ENCODE measurements at regions not wholly inside any gene's neighbourhood (a gene's known extent, or its start where the extent isn't known, plus 50 kb on each side); places are given as distances from the start of the nearest gene placed in this dataset.

- Histone ChIP-seq H3K4me3 (ENCODE audit: low read length in 2 of 2) (peak overlapping the region in 1 of 2 donors; percentile 42), H3K27ac (ENCODE audit: low read depth, low read length) (no peak overlapping the region), H3K4me1 (ENCODE audit: insufficient read depth, low read length) (peaks cover 4% of the 10 kb centered on the region), H3K9me3 (ENCODE audit: control insufficient read depth in 1 of 2, low read length in 2 of 2) (no peaks in the 10 kb centered on the region), H3K36me3 (ENCODE audit: insufficient read depth, low read length) (no peaks in the 10 kb centered on the region), H3K27me3 (ENCODE audit: insufficient read depth, low read length) (no peaks in the 10 kb centered on the region)
- Mint-ChIP-seq H3K4me1 (peaks cover 3 to 9% (median 6%) of the 10 kb centered on the region in 4 donors), H3K9me3 (peaks cover 0 to 2% (median 0%) of the 10 kb centered on the region in 8 donors), H3K36me3 (no peaks in the 10 kb centered on the region), H3K4me3 (peak overlapping the region; percentile 27 to 73 (median 62)), H3K27ac (peak overlapping the region in 1 of 7 donors; percentile 70), H3K27me3 (peaks cover 0 to 2% of the 10 kb centered on the region in 2 donors)
- POLR2A ChIA-PET (ENCODE audit: partially characterized antibody): interaction anchor here (1.0 kb wide), 1 partner anchor 100 kb away, joined by 8 read pairs; no protein-coding TSS in a partner anchor
- CTCF ChIA-PET (ENCODE audit: partially characterized antibody): interaction anchor here (0.9 to 2.4 kb wide), 5 partner anchors 12 to 192 kb away, joined by 4 to 13 read pairs (median 6); no protein-coding TSS in a partner anchor
- DNase-seq: peak in 4 of 5 donors; percentile 21 to 44 (median 27)
- intact Hi-C loops (cut with micrococcal nuclease): loop anchor here (2.0 to 5.0 kb wide), 3 partner anchors 100 to 559 kb away; partner anchors contain the start of gene WAC
Observed at GRCh38 chr10:28432210-28432676, 100.7 kb upstream of the WAC start.

- peaks cover 4% of the 10 kb centered on the region for H3K4me1 ChIP-seq (ENCODE audit: insufficient read depth, low read length)
- H3K4me3 ChIP-seq (ENCODE audit: low read length in 2 of 2): no peak overlapping the region
- Mint-ChIP-seq H3K36me3 (no peaks in the 10 kb centered on the region), H3K9me3 (peaks cover 0 to 2% (median 0%) of the 10 kb centered on the region in 8 donors), H3K4me3 (no peak overlapping the region), H3K27ac (no peak overlapping the region), H3K4me1 (peaks cover 3 to 9% (median 6%) of the 10 kb centered on the region in 4 donors), H3K27me3 (peaks cover 0 to 6% of the 10 kb centered on the region in 2 donors)
- intact Hi-C loops (cut with micrococcal nuclease): loop anchor here (5.0 kb wide), 2 partner anchors 98 to 188 kb away; partner anchors contain the start of gene WAC
- ChIA-PET CTCF (ENCODE audit: partially characterized antibody) (no interaction called here), POLR2A (ENCODE audit: partially characterized antibody) (no interaction called here)
- DNase-seq: no peak
- H3K36me3 ChIP-seq (ENCODE audit: insufficient read depth, low read length): no peaks in the 10 kb centered on the region
- no peak overlapping the region for H3K27ac ChIP-seq (ENCODE audit: low read depth, low read length)
- H3K27me3 ChIP-seq (ENCODE audit: insufficient read depth, low read length): no peaks in the 10 kb centered on the region
- H3K9me3 ChIP-seq (ENCODE audit: control insufficient read depth in 1 of 2, low read length in 2 of 2): no peaks in the 10 kb centered on the region
Observed at GRCh38 chr10:28434063-28434462, 98.9 kb upstream of the WAC start.

- no peak for DNase-seq
- Histone ChIP-seq H3K4me3 (ENCODE audit: low read length in 2 of 2) (no peak overlapping the region), H3K4me1 (ENCODE audit: insufficient read depth, low read length) (no peaks in the 10 kb centered on the region), H3K9me3 (ENCODE audit: control insufficient read depth in 1 of 2, low read length in 2 of 2) (no peaks in the 10 kb centered on the region), H3K36me3 (ENCODE audit: insufficient read depth, low read length) (no peaks in the 10 kb centered on the region), H3K27me3 (ENCODE audit: insufficient read depth, low read length) (no peaks in the 10 kb centered on the region), H3K27ac (ENCODE audit: low read depth, low read length) (no peak overlapping the region)
- Mint-ChIP-seq H3K4me1 (no peaks in the 10 kb centered on the region), H3K27ac (no peak overlapping the region), H3K36me3 (no peaks in the 10 kb centered on the region), H3K27me3 (peaks cover 8 to 10% of the 10 kb centered on the region in 2 donors), H3K9me3 (peaks cover 0 to 2% (median 0%) of the 10 kb centered on the region in 8 donors), H3K4me3 (no peak overlapping the region)
- ChIA-PET POLR2A (ENCODE audit: partially characterized antibody) (no interaction called here), CTCF (ENCODE audit: partially characterized antibody) (no interaction called here)
- intact Hi-C loops (cut with micrococcal nuclease): no loop called here
Observed at GRCh38 chr10:28442403-28442802, 90.5 kb upstream of the WAC start.

- peaks cover 0 to 2% (median 0%) of the 10 kb centered on the region in 8 donors for H3K9me3 Mint-ChIP-seq
- no peaks in the 10 kb centered on the region for H3K36me3 Mint-ChIP-seq
- intact Hi-C loops (cut with micrococcal nuclease): no loop called here
- H3K27ac Mint-ChIP-seq: no peak overlapping the region
- CTCF ChIA-PET (ENCODE audit: partially characterized antibody): no interaction called here
- peaks cover 4 to 10% of the 10 kb centered on the region in 2 donors for H3K27me3 Mint-ChIP-seq
- H3K27ac ChIP-seq (ENCODE audit: low read depth, low read length): no peak overlapping the region
- POLR2A ChIA-PET (ENCODE audit: partially characterized antibody): no interaction called here
- no peaks in the 10 kb centered on the region for H3K4me1 ChIP-seq (ENCODE audit: insufficient read depth, low read length)
- H3K36me3 ChIP-seq (ENCODE audit: insufficient read depth, low read length): no peaks in the 10 kb centered on the region
- no peak overlapping the region for H3K4me3 Mint-ChIP-seq
- H3K9me3 ChIP-seq (ENCODE audit: control insufficient read depth in 1 of 2, low read length in 2 of 2): no peaks in the 10 kb centered on the region
- no peaks in the 10 kb centered on the region for H3K27me3 ChIP-seq (ENCODE audit: insufficient read depth, low read length)
- no peak for DNase-seq
- H3K4me1 Mint-ChIP-seq: no peaks in the 10 kb centered on the region
- H3K4me3 ChIP-seq (ENCODE audit: low read length in 2 of 2): no peak overlapping the region
Observed at GRCh38 chr10:28444031-28444430, 88.9 kb upstream of the WAC start.

- Mint-ChIP-seq H3K27me3 (peaks cover 6 to 12% of the 10 kb centered on the region in 2 donors), H3K36me3 (no peaks in the 10 kb centered on the region), H3K4me1 (no peaks in the 10 kb centered on the region), H3K4me3 (no peak overlapping the region), H3K9me3 (peaks cover 0 to 2% (median 0%) of the 10 kb centered on the region in 8 donors), H3K27ac (no peak overlapping the region)
- intact Hi-C loops (cut with micrococcal nuclease): no loop called here
- Histone ChIP-seq H3K4me1 (ENCODE audit: insufficient read depth, low read length) (no peaks in the 10 kb centered on the region), H3K4me3 (ENCODE audit: low read length in 2 of 2) (no peak overlapping the region), H3K9me3 (ENCODE audit: control insufficient read depth in 1 of 2, low read length in 2 of 2) (no peaks in the 10 kb centered on the region), H3K27me3 (ENCODE audit: insufficient read depth, low read length) (no peaks in the 10 kb centered on the region), H3K36me3 (ENCODE audit: insufficient read depth, low read length) (no peaks in the 10 kb centered on the region), H3K27ac (ENCODE audit: low read depth, low read length) (no peak overlapping the region)
- ChIA-PET CTCF (ENCODE audit: partially characterized antibody) (no interaction called here), POLR2A (ENCODE audit: partially characterized antibody) (interaction anchor here (0.6 kb wide), 1 partner anchor 142 kb away, joined by 3 read pairs; no protein-coding TSS in a partner anchor)
- no peak for DNase-seq
Observed at GRCh38 chr10:28445516-28445915, 87.4 kb upstream of the WAC start.

GRCh38 chr10:28449382-28449781 lies 83.5 kb upstream of the WAC start:
- Histone ChIP-seq H3K27me3 (ENCODE audit: insufficient read depth, low read length) (no peaks in the 10 kb centered on the region), H3K27ac (ENCODE audit: low read depth, low read length) (no peak overlapping the region), H3K4me3 (ENCODE audit: low read length in 2 of 2) (no peak overlapping the region), H3K36me3 (ENCODE audit: insufficient read depth, low read length) (no peaks in the 10 kb centered on the region), H3K9me3 (ENCODE audit: control insufficient read depth in 1 of 2, low read length in 2 of 2) (no peaks in the 10 kb centered on the region), H3K4me1 (ENCODE audit: insufficient read depth, low read length) (no peaks in the 10 kb centered on the region)
- Mint-ChIP-seq H3K36me3 (no peaks in the 10 kb centered on the region), H3K27me3 (peaks cover 7 to 13% of the 10 kb centered on the region in 2 donors), H3K27ac (no peak overlapping the region), H3K4me1 (no peaks in the 10 kb centered on the region), H3K9me3 (peaks cover 0 to 5% (median 1%) of the 10 kb centered on the region in 8 donors), H3K4me3 (no peak overlapping the region)
- intact Hi-C loops (cut with micrococcal nuclease): no loop called here
- CTCF ChIA-PET (ENCODE audit: partially characterized antibody): no interaction called here
- POLR2A ChIA-PET (ENCODE audit: partially characterized antibody): no interaction called here
- DNase-seq: no peak

- intact Hi-C loops (cut with micrococcal nuclease): no loop called here
- H3K27ac Mint-ChIP-seq: no peak overlapping the region
- H3K36me3 Mint-ChIP-seq: no peaks in the 10 kb centered on the region
Observed at GRCh38 chr10:28449926-28450325, 83.0 kb upstream of the WAC start.

More at GRCh38 chr10:28449926-28450325, 83.0 kb upstream of the WAC start:
- no peak overlapping the region for H3K4me3 Mint-ChIP-seq
- no peak overlapping the region for H3K27ac ChIP-seq (ENCODE audit: low read depth, low read length)
- H3K36me3 ChIP-seq (ENCODE audit: insufficient read depth, low read length): no peaks in the 10 kb centered on the region
- ChIA-PET CTCF (ENCODE audit: partially characterized antibody) (no interaction called here), POLR2A (ENCODE audit: partially characterized antibody) (no interaction called here)
- H3K9me3 ChIP-seq (ENCODE audit: control insufficient read depth in 1 of 2, low read length in 2 of 2): no peaks in the 10 kb centered on the region
- DNase-seq: no peak
- no peaks in the 10 kb centered on the region for H3K27me3 ChIP-seq (ENCODE audit: insufficient read depth, low read length)
- peaks cover 0 to 5% (median 1%) of the 10 kb centered on the region in 8 donors for H3K9me3 Mint-ChIP-seq
- H3K4me1 ChIP-seq (ENCODE audit: insufficient read depth, low read length): no peaks in the 10 kb centered on the region
- no peak overlapping the region for H3K4me3 ChIP-seq (ENCODE audit: low read length in 2 of 2)
- no peaks in the 10 kb centered on the region for H3K4me1 Mint-ChIP-seq
- H3K27me3 Mint-ChIP-seq: peaks cover 7 to 13% of the 10 kb centered on the region in 2 donors

Measured in CD4-positive, alpha-beta memory T cell (primary cell).